Keratinocyte (primary cell): ENCODE measurements at regions not wholly inside any gene's neighbourhood (a gene's known extent, or its start where the extent isn't known, plus 50 kb on each side); places are given as distances from the start of the nearest gene placed in this dataset.

ENCODE experiments used
- DNase-seq: peaks from one replicate; pipeline ENCODE4 v3.0.0-alpha.2; 2011; ENCODE audit warnings: low read depth, missing footprints, low spot score
- FAIRE-seq: peaks from 2 replicates; lab custom pipeline; 2011; peaks lifted over from hg19 to GRCh38; lab: Jason Lieb, UNC
- H2AFZ ChIP-seq: 2 replicates; pipeline ENCODE4 v1.6.0; 2012; ENCODE audit warnings: low read length, control low read depth, inconsistent platforms; ENCODE audit not compliant: control insufficient read depth
- H3K27ac ChIP-seq: 2 replicates; pipeline ENCODE4 v1.5.1; 2011; ENCODE audit warnings: low read length; ENCODE audit not compliant: control insufficient read depth, insufficient read depth
- H3K27me3 ChIP-seq: 3 replicates; pipeline ENCODE4 v1.6.0; 2011; ENCODE audit warnings: low read length; ENCODE audit not compliant: control insufficient read depth, insufficient read depth; ENCODE audit errors: extremely low read depth
- H3K36me3 ChIP-seq, 2 experiments: 2 replicates in 1 of 2; 3 replicates in 1 of 2; pipeline ENCODE4 v1.5.1; 2011; ENCODE audit warnings: low read length in 2 of 2, mild to moderate bottlenecking in 1 of 2; ENCODE audit not compliant: control insufficient read depth in 2 of 2, insufficient read depth in 2 of 2; ENCODE audit errors: extremely low read depth in 1 of 2
- H3K4me1 ChIP-seq: 3 replicates; pipeline ENCODE4 v1.5.1; 2011; ENCODE audit warnings: low read length; ENCODE audit not compliant: control insufficient read depth, insufficient read depth; ENCODE audit errors: extremely low read depth
- H3K4me2 ChIP-seq: 3 replicates; pipeline ENCODE4 v1.6.0; 2011; ENCODE audit warnings: low read depth, low read length; ENCODE audit not compliant: control insufficient read depth, insufficient read depth; ENCODE audit errors: extremely low read depth
- H3K4me3 ChIP-seq, 3 experiments: fragments of 200-600 bp in 1 of 3; sonication (generic) in 1 of 3; 2 replicates in 2 of 3; 3 replicates in 1 of 3; pipeline ENCODE4 v1.5.1; 2011 to 2016; ENCODE audit warnings: low read length in 3 of 3, mild to moderate bottlenecking in 3 of 3, control low read depth in 2 of 3, inconsistent platforms in 1 of 3, low read depth in 1 of 3, mixed read lengths in 1 of 3, mixed run types in 1 of 3, moderate library complexity in 1 of 3; ENCODE audit not compliant: control insufficient read depth in 2 of 3, insufficient read depth in 2 of 3; ENCODE audit errors: extremely low read depth in 1 of 3
- H3K79me2 ChIP-seq: 2 replicates; pipeline ENCODE4 v1.6.0; 2012; ENCODE audit warnings: low read length; ENCODE audit not compliant: control insufficient read depth, insufficient read depth
- H3K9ac ChIP-seq: 3 replicates; pipeline ENCODE4 v1.6.0; 2011; ENCODE audit warnings: low read length; ENCODE audit not compliant: control insufficient read depth, insufficient read depth; ENCODE audit errors: extremely low read depth
- H3K9me1 ChIP-seq: 3 replicates; pipeline ENCODE4 v1.6.0; 2011; ENCODE audit warnings: low read length; ENCODE audit not compliant: control insufficient read depth, insufficient read depth; ENCODE audit errors: extremely low read depth
- H3K9me3 ChIP-seq: 2 replicates; pipeline ENCODE4 v1.5.1; 2012; ENCODE audit warnings: low read depth, low read length; ENCODE audit not compliant: control insufficient read depth
- H4K20me1 ChIP-seq: 3 replicates; pipeline ENCODE4 v1.6.0; 2011; ENCODE audit warnings: low read length; ENCODE audit not compliant: control insufficient read depth, insufficient read depth; ENCODE audit errors: extremely low read depth
- CTCF ChIP-seq, 3 experiments: IDR thresholded peaks in 1 of 3; conservative IDR thresholded peaks in 1 of 3; optimal IDR thresholded peaks in 1 of 3; 2 replicates in 2 of 3; 3 replicates in 1 of 3; pipeline versions ENCODE3 to v1.5.1; 2011; ENCODE audit warnings: low read length in 3 of 3, mild to moderate bottlenecking in 3 of 3, moderate library complexity in 2 of 3, control low read depth in 1 of 3, inconsistent platforms in 1 of 3; ENCODE audit not compliant: insufficient read depth in 2 of 3; ENCODE audit errors: extremely low read depth in 1 of 3
- EZH2 ChIP-seq: IDR thresholded peaks from one replicate; pipeline ENCODE4 v1.6.1; 2012; ENCODE audit warnings: inconsistent platforms, mild to moderate bottlenecking, low read length, moderate library complexity
- dilution Hi-C: fragments of 300-500 bp; cut with MboI; formaldehyde crosslinking; loops from one replicate; pipeline ENCODE4 v1.7.0; 2020; ENCODE audit warnings: low sequenced_read_pairs; ENCODE audit not compliant: extremely low pct_ligation_motif_present

GRCh38 chr1:232875536-232875935, 70.3 kb downstream of the MAP10 start:
- TF ChIP-seq CTCF (optimal IDR thresholded peaks at IDR 0.05 in 1 of 3, IDR thresholded peaks at IDR 0.05 in 1 of 3, conservative IDR thresholded peaks at IDR 0.05 in 1 of 3; ENCODE audit: extremely low read depth in 1 of 3, insufficient read depth in 2 of 3, low read length in 3 of 3) (no peak), EZH2 (no peak)
- no peak overlapping the region for H2AFZ ChIP-seq
- H3K27me3 ChIP-seq, result no peaks in the 10 kb centered on the region
- no peak overlapping the region for H3K27ac ChIP-seq
- no peaks in the 10 kb centered on the region for H3K79me2 ChIP-seq
- no peaks in the 10 kb centered on the region for H3K36me3 ChIP-seq
- no peak overlapping the region for H3K4me2 ChIP-seq
- H3K4me3 ChIP-seq, result no peak overlapping the region
- no peaks in the 10 kb centered on the region for H4K20me1 ChIP-seq
- dilution Hi-C loops, result no loop called here
- no peak overlapping the region for H3K9ac ChIP-seq
- H3K4me1 ChIP-seq, result peaks cover 19% of the 10 kb centered on the region
- no peaks in the 10 kb centered on the region for H3K9me3 ChIP-seq
- no peaks in the 10 kb centered on the region for H3K9me1 ChIP-seq
- FAIRE-seq (no peak), DNase-seq (no peak)

- FAIRE-seq (no peak), DNase-seq (no peak)
- Histone ChIP-seq H3K36me3 (no peaks in the 10 kb centered on the region), H3K9me3 (no peaks in the 10 kb centered on the region), H3K4me2 (no peak overlapping the region), H3K27me3 (no peaks in the 10 kb centered on the region), H2AFZ (no peak overlapping the region), H3K9me1 (no peaks in the 10 kb centered on the region), H3K79me2 (no peaks in the 10 kb centered on the region), H3K9ac (no peak overlapping the region), H4K20me1 (no peaks in the 10 kb centered on the region), H3K4me1 (peaks cover 19% of the 10 kb centered on the region), H3K27ac (no peak overlapping the region), H3K4me3 (no peak overlapping the region)
- dilution Hi-C loops, result no loop called here
- no peak for TF ChIP-seq CTCF (optimal IDR thresholded peaks at IDR 0.05 in 1 of 3, IDR thresholded peaks at IDR 0.05 in 1 of 3, conservative IDR thresholded peaks at IDR 0.05 in 1 of 3; ENCODE audit: extremely low read depth in 1 of 3, insufficient read depth in 2 of 3, low read length in 3 of 3)
- TF ChIP-seq EZH2, result no peak
Observed at GRCh38 chr1:232876506-232877364, 71.5 kb downstream of the MAP10 start.
